NB4 (cell line): ENCODE measurements at regions not wholly inside any gene's neighbourhood (a gene's known extent, or its start where the extent isn't known, plus 50 kb on each side); places are given as distances from the start of the nearest gene placed in this dataset.

Experiments
- CTCF ChIP-seq: IDR thresholded peaks from one replicate; pipeline ENCODE4 v1.5.1; 2012; ENCODE audit warnings: low read depth, low read length
- POLR2A ChIP-seq: IDR thresholded peaks from 2 replicates; pipeline ENCODE4 v1.6.1; 2011; ENCODE audit warnings: mild to moderate bottlenecking; ENCODE audit not compliant: insufficient read length; ENCODE audit errors: extremely low read depth

GRCh38 chr6:163843218-163843617 is 428.7 kb downstream of the QKI start:
- TF ChIP-seq POLR2A (no peak), CTCF (no peak)
